GM23248 (cell line): ENCODE measurements at regions not wholly inside any gene's neighbourhood (a gene's known extent, or its start where the extent isn't known, plus 50 kb on each side); places are given as distances from the start of the nearest gene placed in this dataset.

Experiments
- EZH2 ChIP-seq: fragments of 200-600 bp; sonication (generic); IDR thresholded peaks from 2 replicates; pipeline ENCODE4 v1.6.1; 2018; ENCODE audit warnings: antibody characterized with exemption, mild to moderate bottlenecking; ENCODE audit not compliant: insufficient read depth, poor library complexity, severe bottlenecking
- EZH2phosphoT487 ChIP-seq: fragments of 200-600 bp; sonication (generic); IDR thresholded peaks from 2 replicates; pipeline ENCODE4 v1.6.1; 2018; ENCODE audit warnings: antibody characterized with exemption, moderate library complexity, mild to moderate bottlenecking, low read depth; ENCODE audit not compliant: insufficient read depth

GRCh38 chr7:42348071-42348470 lies 111.1 kb upstream of the GLI3 start:
- TF ChIP-seq EZH2 (no peak), EZH2phosphoT487 (no peak)
